ENCODE measurements at regions not wholly inside any gene's neighbourhood (a gene's known extent, or its start where the extent isn't known, plus 50 kb on each side); places are given as distances from the start of the nearest gene placed in this dataset.

GRCh38 chr16:86427433-86427851 lies 82.9 kb upstream of the FOXF1 start:
- DNase-seq: no peak

DNA sequence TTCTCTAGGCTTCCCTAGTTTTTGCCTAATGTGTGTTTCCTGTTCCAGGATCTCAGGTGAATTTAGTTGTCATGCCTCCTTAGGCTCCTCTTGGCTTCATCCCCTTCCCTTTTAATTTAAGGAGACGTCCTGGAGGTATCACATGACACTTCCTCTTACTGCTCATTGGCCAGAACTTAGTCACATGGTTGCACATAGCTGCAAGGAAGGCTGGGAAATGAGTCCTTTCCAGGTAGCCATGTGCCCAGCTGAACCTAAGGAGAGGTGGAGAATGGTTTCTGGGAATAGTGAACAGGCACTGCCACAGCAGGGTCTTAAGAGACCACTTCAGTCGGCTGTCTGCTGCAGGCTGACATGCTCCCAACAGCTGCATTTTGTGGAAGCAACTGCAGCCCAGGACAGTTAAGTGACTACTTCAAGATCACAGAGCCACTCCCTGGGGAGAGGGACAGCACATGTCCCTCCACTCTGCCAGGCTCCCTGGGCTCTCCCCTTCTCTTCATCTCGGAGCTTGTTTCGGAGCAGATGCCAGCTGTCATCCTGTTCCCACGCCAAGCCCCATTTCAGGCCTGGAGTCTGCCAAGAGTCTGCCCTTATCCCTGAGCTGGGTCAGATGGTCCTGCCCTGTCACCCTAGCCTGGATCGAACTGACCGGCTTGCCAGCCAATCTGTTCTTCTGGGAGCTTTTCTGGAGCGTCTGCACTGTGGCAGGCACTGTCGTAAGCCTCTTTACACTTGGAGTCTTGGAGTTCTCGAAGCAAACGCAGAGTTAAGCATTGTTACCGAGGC lies 81.4 kb upstream of the FOXF1 start:
- no peak for DNase-seq

DNA sequence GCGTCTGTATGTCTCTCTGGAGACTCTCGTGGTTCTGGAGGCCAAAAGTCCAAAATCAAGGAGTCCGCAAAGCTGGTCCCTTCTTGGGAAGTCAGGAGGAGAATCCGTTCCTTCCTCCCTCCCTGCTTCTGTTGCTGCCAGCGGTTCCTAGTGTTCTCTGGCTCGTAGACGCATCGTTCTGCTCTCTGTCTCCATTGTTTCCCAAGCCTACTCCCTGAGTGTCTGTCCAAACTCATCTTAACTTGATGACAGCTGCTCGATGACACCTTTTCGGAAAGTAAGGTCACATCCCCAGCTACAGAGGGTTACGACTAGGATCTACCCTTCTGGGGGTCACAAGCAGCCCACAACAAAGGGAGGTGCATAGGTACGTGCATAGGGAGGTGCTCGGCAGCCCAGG lies 80.7 kb upstream of the FOXF1 start:
- no peak for DNase-seq

DNA sequence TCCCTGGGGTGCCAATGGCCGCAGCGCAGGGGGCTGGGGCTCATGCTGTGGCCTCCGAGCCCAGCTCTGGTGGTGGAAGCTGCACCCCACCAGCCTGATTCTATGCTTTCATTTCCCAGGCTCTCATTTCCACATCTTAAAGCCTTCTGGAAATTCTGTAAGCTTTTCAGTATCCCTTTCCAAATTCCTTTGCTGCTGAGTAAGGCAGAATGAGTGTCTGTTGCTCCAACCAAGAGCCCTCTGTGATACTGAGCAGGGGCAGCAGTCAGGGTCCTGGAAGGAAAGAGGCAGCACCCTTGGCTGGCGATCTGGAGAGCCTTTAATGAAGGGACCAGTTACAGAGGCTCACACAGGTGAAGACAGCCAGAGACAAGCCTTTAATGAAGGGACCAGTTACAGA lies 79.5 kb upstream of the FOXF1 start:
- no peak for DNase-seq

- no peak for DNase-seq
Observed at GRCh38 chr16:86431540-86431939, 78.8 kb upstream of the FOXF1 start.

GRCh38 chr16:86432048-86432447 lies 78.3 kb upstream of the FOXF1 start:
- DNase-seq: no peak

GRCh38 chr16:86432691-86433090 lies 77.6 kb upstream of the FOXF1 start:
- DNase-seq: peak in 4 of 51 donors; percentile 2 to 10 (median 8)

GRCh38 chr16:86436466-86437185 lies 73.7 kb upstream of the FOXF1 start:
- no peak for DNase-seq

- no peak for DNase-seq
Observed at GRCh38 chr16:86437348-86437747, 73.0 kb upstream of the FOXF1 start.

DNA sequence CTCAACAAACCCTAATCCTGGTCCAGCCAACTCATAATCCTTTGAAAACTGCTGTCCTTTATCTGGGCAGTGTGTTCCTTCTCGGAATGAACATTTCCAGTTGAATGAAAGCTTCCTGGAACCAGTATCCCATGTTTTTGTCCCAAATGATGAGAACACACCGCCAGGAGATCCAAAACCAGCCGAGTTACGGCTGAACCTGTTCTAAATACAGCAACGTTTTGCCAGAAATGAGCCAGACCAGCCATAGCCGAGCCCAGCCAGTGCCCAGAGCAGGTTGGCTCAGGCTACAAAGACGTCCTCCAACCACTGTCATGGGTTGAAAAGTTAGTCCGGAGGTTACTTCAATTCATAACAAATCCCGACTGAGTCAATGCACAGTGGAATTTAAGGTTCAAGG lies 67.6 kb upstream of the FOXF1 start:
- DNase-seq: no peak

DNA sequence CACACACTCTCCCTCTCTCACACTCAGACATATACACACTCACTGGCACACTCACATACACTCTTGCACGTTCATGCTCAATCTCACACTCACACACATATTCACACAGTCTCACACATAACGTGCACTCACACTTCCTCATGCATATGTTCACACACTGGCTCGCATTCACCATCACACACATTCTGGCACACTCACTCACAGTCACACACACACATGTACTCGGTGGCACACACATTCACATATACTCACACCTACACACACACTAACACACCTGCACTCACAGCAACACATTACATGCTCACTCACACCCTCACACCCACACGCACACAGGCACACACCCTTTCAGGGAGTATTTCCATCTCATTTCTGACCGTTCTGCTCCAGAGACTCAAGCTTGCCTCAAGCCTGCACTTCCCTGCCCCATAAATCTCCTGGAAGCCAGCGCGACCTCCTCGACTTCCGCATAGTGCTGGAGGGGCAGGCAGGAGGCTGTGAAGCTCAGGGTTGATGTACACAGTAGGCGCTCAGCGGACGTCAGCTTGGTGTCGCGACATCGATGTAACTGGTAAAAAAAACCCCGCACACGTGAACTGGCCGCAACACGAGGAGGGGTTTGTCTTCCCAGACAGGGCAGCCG lies 66.7 kb upstream of the FOXF1 start:
- no peak for DNase-seq

DNA sequence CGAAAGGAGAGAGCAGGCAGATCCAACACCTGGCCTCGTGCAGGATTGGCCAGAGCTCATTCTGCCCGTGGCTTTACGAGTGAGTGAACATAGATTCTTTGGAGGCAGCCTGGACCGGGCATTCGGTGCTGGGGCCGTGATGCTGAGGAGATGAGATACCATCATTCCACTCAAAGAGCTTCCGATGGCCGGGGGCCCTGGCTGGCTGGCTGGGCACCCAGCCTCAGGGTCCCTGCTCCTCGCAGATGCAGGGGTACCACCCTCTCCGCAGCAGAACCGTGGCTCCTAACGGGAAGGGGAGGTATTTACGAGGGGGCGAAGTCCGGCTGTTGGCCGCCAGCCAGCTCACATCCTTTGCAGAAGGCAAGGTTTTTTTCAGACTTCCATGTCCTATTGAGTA lies 66.1 kb upstream of the FOXF1 start:
- DNase-seq: no peak

DNA sequence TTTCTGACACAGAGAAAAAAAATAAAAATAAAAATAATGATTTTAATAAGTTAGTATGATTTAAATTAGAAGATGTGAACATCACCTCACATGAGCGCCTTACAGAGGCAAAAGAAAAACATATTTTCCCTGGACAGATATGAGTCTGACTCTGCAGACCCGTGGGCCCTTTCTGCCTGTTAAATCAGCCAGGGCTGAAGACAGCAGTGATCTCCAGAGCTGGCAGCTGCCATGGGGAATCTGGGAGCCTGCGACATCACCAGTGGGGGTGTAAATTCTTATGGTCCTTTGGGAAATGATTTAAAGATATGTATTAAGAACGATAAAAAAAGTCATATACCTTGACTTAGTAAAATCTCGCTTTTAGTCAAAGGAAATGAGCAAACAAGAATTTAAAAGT lies 65.7 kb upstream of the FOXF1 start:
- DNase-seq: no peak

DNA sequence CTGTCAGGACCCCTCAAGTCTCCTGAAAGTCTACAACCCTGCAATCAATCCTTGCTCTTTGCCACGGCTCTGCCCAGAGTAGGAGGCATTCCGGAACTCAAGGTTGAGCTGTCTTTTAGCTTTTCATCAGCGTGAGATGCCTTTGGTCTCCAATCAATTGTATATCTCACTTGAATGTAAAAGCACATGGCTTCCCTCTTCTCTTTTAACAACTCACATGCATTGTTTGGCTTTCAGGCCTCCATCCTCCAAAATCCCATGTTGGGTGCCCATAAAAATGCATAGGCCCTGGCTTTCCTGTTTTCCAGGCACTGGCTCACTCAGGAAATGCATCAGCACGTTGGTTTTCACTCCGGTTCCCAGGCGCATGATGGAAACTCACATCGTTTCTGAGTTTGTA lies 64.0 kb upstream of the FOXF1 start:
- no peak for DNase-seq

DNA sequence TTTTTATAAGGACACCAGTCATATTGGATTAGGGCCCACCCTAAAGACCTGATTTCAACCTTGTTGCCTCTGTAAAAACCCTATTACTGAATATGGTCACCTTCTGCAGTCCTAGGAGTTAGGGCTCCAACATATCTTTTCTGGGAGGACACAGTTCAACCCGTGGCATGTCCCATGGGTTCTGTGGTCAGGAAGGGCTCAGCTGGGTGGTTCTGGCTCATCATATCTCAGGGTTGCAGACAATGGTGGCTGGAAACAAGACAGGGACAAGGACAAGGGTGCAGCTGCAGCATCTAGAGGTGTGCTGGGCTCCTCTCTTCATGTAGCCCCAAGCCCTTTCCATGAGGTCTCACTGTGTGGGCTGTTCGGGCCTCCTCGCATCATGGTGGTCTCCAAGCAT lies 63.1 kb upstream of the FOXF1 start:
- no peak for DNase-seq

- DNase-seq: no peak
Observed at GRCh38 chr16:86448306-86448890, 61.9 kb upstream of the FOXF1 start.

DNA sequence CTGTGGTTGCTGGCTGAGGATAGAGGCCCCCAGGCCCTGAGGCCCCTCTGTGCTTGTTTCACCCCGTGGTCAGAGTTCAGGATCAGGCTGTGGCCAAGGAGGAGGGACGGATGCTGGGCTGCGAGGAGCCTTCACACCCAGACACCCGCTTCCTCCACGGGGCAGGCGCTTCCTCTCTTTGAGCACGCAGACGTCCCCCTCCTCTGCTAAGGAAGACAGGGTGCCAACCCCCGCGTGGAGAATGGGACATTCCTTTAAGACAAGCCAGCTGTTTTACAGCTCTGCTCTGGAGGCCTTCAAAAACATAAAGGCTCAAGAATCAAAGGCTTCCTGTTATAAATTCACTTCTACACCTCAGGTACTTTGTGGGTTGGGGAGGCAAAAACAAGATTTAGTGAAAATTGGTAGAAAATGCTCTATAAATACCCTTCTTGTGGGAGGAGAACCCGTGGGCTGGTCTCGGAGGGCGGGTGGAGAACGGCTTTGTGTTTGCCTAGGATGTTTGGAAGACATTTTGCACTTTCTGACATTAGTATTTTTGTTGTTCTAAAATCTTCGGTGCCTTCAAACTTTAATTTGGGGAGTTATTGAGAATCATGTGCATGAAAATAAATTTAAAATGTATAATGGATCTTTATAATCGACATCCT lies 60.8 kb upstream of the FOXF1 start:
- no peak for DNase-seq

GRCh38 chr16:86450691-86451090 lies 59.6 kb upstream of the FOXF1 start:
- no peak for DNase-seq

GRCh38 chr16:86452451-86452850 lies 57.9 kb upstream of the FOXF1 start:
- DNase-seq: no peak

DNA sequence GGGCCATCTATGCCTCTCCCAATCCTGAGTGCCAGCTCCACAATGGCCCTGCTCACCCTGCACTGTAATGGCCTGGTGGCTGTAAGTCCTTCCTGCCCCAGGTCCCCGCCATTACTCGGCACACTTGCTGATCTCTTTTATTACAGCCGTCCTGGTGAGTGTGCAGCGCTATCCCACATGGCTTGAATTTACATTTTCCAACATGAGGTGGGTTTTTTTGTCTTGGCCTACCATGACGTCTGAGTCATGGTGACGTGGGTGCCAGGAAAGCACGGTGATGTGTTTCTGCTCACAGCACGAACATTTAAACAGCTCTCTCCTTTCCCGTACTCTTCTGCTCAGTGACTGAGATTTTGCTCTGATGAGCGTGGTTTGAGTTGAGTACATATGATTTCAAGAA lies 55.2 kb upstream of the FOXF1 start:
- DNase-seq: no peak

DNA sequence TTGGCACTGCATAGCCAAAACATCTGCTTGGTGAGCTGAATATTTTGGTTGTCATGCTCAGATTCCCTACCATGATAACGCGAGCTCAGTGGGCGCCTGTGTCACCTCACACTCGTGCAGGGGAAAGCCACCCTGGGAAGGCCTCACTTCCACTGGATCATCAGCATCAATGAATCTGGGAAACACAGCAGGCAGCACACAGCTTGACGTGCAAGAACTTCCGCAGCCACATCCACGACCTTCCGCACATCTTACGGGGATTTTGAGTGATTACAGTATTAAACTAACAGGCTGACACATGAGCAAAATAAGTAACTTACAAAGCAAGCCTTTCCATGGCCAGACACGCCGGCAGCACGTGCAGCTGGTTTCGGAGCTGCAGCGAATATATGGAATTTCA lies 54.7 kb upstream of the FOXF1 start:
- DNase-seq: no peak

Measured in hypothalamus (tissue), 51 donors.